Adrenal gland (tissue), 5 donors: ENCODE measurements at regions not wholly inside any gene's neighbourhood (a gene's known extent, or its start where the extent isn't known, plus 50 kb on each side); places are given as distances from the start of the nearest gene placed in this dataset.

Experiments
- POLR2A ChIP-seq, 2 donors: fragments of 450-650 bp; IDR thresholded peaks; one replicate each; pipeline ENCODE4 v1.6.1; 2017; ENCODE audit warnings: antibody characterized with exemption in 2 of 2, mild to moderate bottlenecking in 2 of 2, moderate library complexity in 1 of 2
- TF ChIP-seq, protein P1 (sequence below), 6 experiments: fragments of 450-650 bp in 4 of 6; fragments of 200-600 bp in 2 of 6; sonication (generic) in 1 of 6; IDR thresholded peaks; 1 replicate in 5 of 6; 2 replicates in 1 of 6; pipeline versions ENCODE4 v1.5.1 to v1.8.0; 2016 to 2021; ENCODE audit warnings: antibody characterized with exemption in 6 of 6, mild to moderate bottlenecking in 2 of 6, moderate library complexity in 1 of 6
- donor health status: DM: no; HTN: no; CAD: no.

DNA sequence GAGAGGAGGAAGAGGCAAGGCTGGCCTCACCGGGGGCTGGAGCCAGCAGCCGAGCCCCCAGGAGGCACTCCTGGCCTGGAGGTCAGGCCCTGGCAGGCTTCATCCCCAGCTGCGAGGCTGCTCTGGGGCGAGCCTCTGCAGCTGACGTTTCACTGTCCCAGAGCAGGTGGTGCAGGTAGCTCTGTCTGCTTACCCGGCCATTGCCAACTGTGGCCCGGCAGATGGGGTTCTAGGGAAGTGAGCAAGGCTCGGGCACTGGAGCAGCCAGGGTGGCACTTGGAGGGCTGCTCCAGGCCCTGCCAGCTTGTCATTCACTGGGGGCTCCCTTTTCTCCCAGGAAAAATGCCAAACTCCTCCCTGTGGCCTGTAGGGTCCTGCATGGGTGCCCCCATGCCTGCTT lies 118.7 kb upstream of the ANO1 start:
- TF ChIP-seq, protein P1, sequence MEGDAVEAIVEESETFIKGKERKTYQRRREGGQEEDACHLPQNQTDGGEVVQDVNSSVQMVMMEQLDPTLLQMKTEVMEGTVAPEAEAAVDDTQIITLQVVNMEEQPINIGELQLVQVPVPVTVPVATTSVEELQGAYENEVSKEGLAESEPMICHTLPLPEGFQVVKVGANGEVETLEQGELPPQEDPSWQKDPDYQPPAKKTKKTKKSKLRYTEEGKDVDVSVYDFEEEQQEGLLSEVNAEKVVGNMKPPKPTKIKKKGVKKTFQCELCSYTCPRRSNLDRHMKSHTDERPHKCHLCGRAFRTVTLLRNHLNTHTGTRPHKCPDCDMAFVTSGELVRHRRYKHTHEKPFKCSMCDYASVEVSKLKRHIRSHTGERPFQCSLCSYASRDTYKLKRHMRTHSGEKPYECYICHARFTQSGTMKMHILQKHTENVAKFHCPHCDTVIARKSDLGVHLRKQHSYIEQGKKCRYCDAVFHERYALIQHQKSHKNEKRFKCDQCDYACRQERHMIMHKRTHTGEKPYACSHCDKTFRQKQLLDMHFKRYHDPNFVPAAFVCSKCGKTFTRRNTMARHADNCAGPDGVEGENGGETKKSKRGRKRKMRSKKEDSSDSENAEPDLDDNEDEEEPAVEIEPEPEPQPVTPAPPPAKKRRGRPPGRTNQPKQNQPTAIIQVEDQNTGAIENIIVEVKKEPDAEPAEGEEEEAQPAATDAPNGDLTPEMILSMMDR (IDR thresholded peaks at IDR 0.05): no peak
- no peak for TF ChIP-seq POLR2A (IDR thresholded peaks at IDR 0.05)
